HEK293T (cell line): ENCODE measurements at regions not wholly inside any gene's neighbourhood (a gene's known extent, or its start where the extent isn't known, plus 50 kb on each side); places are given as distances from the start of the nearest gene placed in this dataset.

Experiments used
- CTCF ChIA-PET: fragments of 350-600 bp; formaldehyde crosslinking; extraction: SDS; loops from one replicate; lab custom pipeline; 2021; ENCODE audit warnings: antibody characterized with exemption, inconsistent platforms; lab: Yijun Ruan, JAX
- POLR2A ChIA-PET: fragments of 350-600 bp; formaldehyde crosslinking; extraction: SDS; loops from one replicate; lab custom pipeline; 2020; ENCODE audit warnings: antibody characterized with exemption, inconsistent platforms; lab: Yijun Ruan, JAX
- DNase-seq: peaks from one replicate; pipeline ENCODE4 v3.0.0; 2012; ENCODE audit warnings: mixed read lengths; ENCODE audit errors: extremely low spot score
- ARNT ChIP-seq: fragments of 450-650 bp; IDR thresholded peaks from 2 replicates; pipeline ENCODE4 v1.6.1; 2017; ENCODE audit warnings: mild to moderate bottlenecking
- BHLHE40 ChIP-seq: fragments of 450-650 bp; IDR thresholded peaks from 2 replicates; pipeline ENCODE4 v1.6.1; 2016; ENCODE audit warnings: mild to moderate bottlenecking, moderate library complexity, borderline replicate concordance
- CTBP1 ChIP-seq: fragments of 450-650 bp; IDR thresholded peaks from 2 replicates; pipeline ENCODE4 v1.6.1; 2016; ENCODE audit warnings: borderline replicate concordance
- ELF4 ChIP-seq: fragments of 450-650 bp; IDR thresholded peaks from 2 replicates; pipeline ENCODE4 v1.6.1; 2017; ENCODE audit warnings: antibody characterized with exemption
- FOXA1 ChIP-seq: fragments of 450-650 bp; IDR thresholded peaks from 2 replicates; pipeline ENCODE4 v1.6.1; 2016; ENCODE audit warnings: mild to moderate bottlenecking
- FOXK2 ChIP-seq: fragments of 450-650 bp; IDR thresholded peaks from 2 replicates; pipeline ENCODE4 v1.6.1; 2016; ENCODE audit warnings: mild to moderate bottlenecking
- FOXM1 ChIP-seq: fragments of 450-650 bp; IDR thresholded peaks from 2 replicates; pipeline ENCODE4 v1.6.1; 2017; ENCODE audit warnings: mild to moderate bottlenecking, borderline replicate concordance
- HDGF ChIP-seq: fragments of 450-650 bp; IDR thresholded peaks from 2 replicates; pipeline ENCODE4 v1.6.1; 2017; ENCODE audit warnings: antibody characterized with exemption, borderline replicate concordance
- L3MBTL2 ChIP-seq: fragments of 450-650 bp; conservative IDR thresholded peaks from 2 replicates; pipeline ENCODE4 v1.6.1; 2016; ENCODE audit warnings: mild to moderate bottlenecking
- LEF1 ChIP-seq: fragments of 450-650 bp; IDR thresholded peaks from 2 replicates; pipeline ENCODE4 v1.6.1; 2017; ENCODE audit warnings: mild to moderate bottlenecking, borderline replicate concordance
- NFRKB ChIP-seq: fragments of 450-650 bp; IDR thresholded peaks from 2 replicates; pipeline ENCODE4 v1.6.1; 2016; ENCODE audit warnings: mild to moderate bottlenecking, moderate library complexity
- PKNOX1 ChIP-seq: fragments of 450-650 bp; IDR thresholded peaks from 2 replicates; pipeline ENCODE4 v1.6.1; 2016
- SP1 ChIP-seq: fragments of 450-650 bp; IDR thresholded peaks from 2 replicates; pipeline ENCODE4 v1.6.1; 2017
- SUZ12 ChIP-seq: fragments of 450-650 bp; IDR thresholded peaks from 2 replicates; pipeline ENCODE4 v1.6.1; 2016; ENCODE audit warnings: mild to moderate bottlenecking
- TARDBP ChIP-seq: fragments of 450-650 bp; IDR thresholded peaks from 2 replicates; pipeline ENCODE4 v1.6.1; 2016
- ZNF384 ChIP-seq: fragments of 450-650 bp; IDR thresholded peaks from 2 replicates; pipeline ENCODE4 v1.6.1; 2016

GRCh38 chr4:71130827-71131603 is 137.6 kb downstream of the DCK start:
- ChIA-PET POLR2A (no interaction called here), CTCF (interaction anchor here (0.6 kb wide), 1 partner anchor 201 kb away, joined by 3 read pairs; no protein-coding TSS in a partner anchor)
- DNase-seq = no peak
- TF ChIP-seq L3MBTL2 (no peak), NFRKB (no peak), PKNOX1 (no peak), FOXA1 (no peak), SP1 (no peak), CTBP1 (no peak), HDGF (no peak), ELF4 (no peak), LEF1 (no peak), SUZ12 (no peak), ARNT (no peak), BHLHE40 (no peak)

GRCh38 chr4:71132486-71132885 is 139.0 kb downstream of the DCK start:
- DNase-seq = no peak
- CTCF ChIA-PET = no interaction called here
- POLR2A ChIA-PET = no interaction called here
- TF ChIP-seq LEF1 (no peak), FOXA1 (no peak), HDGF (no peak), BHLHE40 (no peak), SP1 (no peak), FOXK2 (no peak), NFRKB (no peak), L3MBTL2 (no peak), CTBP1 (no peak), TARDBP (no peak), PKNOX1 (no peak), ELF4 (no peak), FOXM1 (no peak), ZNF384 (no peak), ARNT (no peak), SUZ12 (no peak)

GRCh38 chr4:71133491-71133890 is 140.0 kb downstream of the DCK start:
- ChIA-PET CTCF (no interaction called here), POLR2A (no interaction called here)
- TF ChIP-seq NFRKB (no peak), ZNF384 (no peak), HDGF (no peak), ELF4 (no peak), FOXK2 (no peak), TARDBP (no peak), LEF1 (no peak), L3MBTL2 (no peak), PKNOX1 (no peak), CTBP1 (no peak), ARNT (no peak), FOXM1 (no peak), BHLHE40 (no peak), FOXA1 (no peak), SP1 (no peak), SUZ12 (no peak)
- no peak for DNase-seq

- no peak for DNase-seq
- ChIA-PET CTCF (no interaction called here), POLR2A (no interaction called here)
- TF ChIP-seq LEF1 (no peak), ELF4 (no peak), FOXK2 (no peak), BHLHE40 (no peak), CTBP1 (no peak), FOXM1 (no peak)
Observed at GRCh38 chr4:71136071-71136470, 142.6 kb downstream of the DCK start.

- TF ChIP-seq NFRKB (no peak), SUZ12 (no peak), FOXK2 (no peak), PKNOX1 (no peak), ZNF384 (no peak), FOXM1 (no peak), LEF1 (no peak), ELF4 (no peak), SP1 (no peak), TARDBP (no peak), BHLHE40 (no peak), L3MBTL2 (no peak), FOXA1 (no peak), HDGF (no peak), CTBP1 (no peak), ARNT (no peak)
- no peak for DNase-seq
- ChIA-PET CTCF (no interaction called here), POLR2A (no interaction called here)
Observed at GRCh38 chr4:71138007-71138615, 144.7 kb downstream of the DCK start.
